ENCODE measurements at regions not wholly inside any gene's neighbourhood (a gene's known extent, or its start where the extent isn't known, plus 50 kb on each side); places are given as distances from the start of the nearest gene placed in this dataset.

GRCh38 chr2:23249348-23249747 is 135.6 kb upstream of the KLHL29 start:
- H3K4me3 Mint-ChIP-seq: no peak overlapping the region
- TF ChIP-seq ETV6 (CRISPR knock-in tag; IDR thresholded peaks at IDR 0.05) (no peak), ZNF425 (CRISPR knock-in tag; conservative IDR thresholded peaks at IDR 0.05) (no peak), AR (CRISPR knock-in tag; IDR thresholded peaks at IDR 0.05) (no peak), E2F5 (CRISPR knock-in tag; IDR thresholded peaks at IDR 0.05) (no peak), ZBTB21 (CRISPR knock-in tag; IDR thresholded peaks at IDR 0.05; ENCODE audit: borderline replicate concordance) (no peak), CBFB (CRISPR knock-in tag; IDR thresholded peaks at IDR 0.05; ENCODE audit: low read depth) (no peak), ZMAT4 (CRISPR knock-in tag; IDR thresholded peaks at IDR 0.05) (no peak), ZNF416 (CRISPR knock-in tag; IDR thresholded peaks at IDR 0.05) (no peak), PRRX2 (CRISPR knock-in tag; IDR thresholded peaks at IDR 0.05) (no peak), ZNF423 (CRISPR knock-in tag; IDR thresholded peaks at IDR 0.05) (no peak), TEAD1 (CRISPR knock-in tag; IDR thresholded peaks at IDR 0.05) (no peak), E2F4 (CRISPR knock-in tag; IDR thresholded peaks at IDR 0.05; ENCODE audit: borderline replicate concordance, low read depth) (no peak), ZSCAN18 (CRISPR knock-in tag; IDR thresholded peaks at IDR 0.05) (no peak), ZNF671 (CRISPR knock-in tag; IDR thresholded peaks at IDR 0.05) (no peak), GABPB1 (CRISPR knock-in tag; IDR thresholded peaks at IDR 0.05) (no peak), EMX1 (CRISPR knock-in tag; IDR thresholded peaks at IDR 0.05) (no peak), JUN (CRISPR knock-in tag; IDR thresholded peaks at IDR 0.05) (no peak), TCF7 (CRISPR knock-in tag; IDR thresholded peaks at IDR 0.05; ENCODE audit: low read depth) (no peak)
- no peaks in the 10 kb centered on the region for H3K27me3 Mint-ChIP-seq (ENCODE audit: low read depth)
- POLR2A ChIA-PET: no interaction called here
- no peak for ATAC-seq
- no peak overlapping the region for H3K27ac Mint-ChIP-seq
- no peaks in the 10 kb centered on the region; the same call in 1 of the 2 replicates for H3K4me1 Mint-ChIP-seq
- DNase-seq (ENCODE audit: low spot score): no peak
- no peaks in the 10 kb centered on the region for H3K9me3 Mint-ChIP-seq
- no peaks in the 10 kb centered on the region for H3K36me3 Mint-ChIP-seq
- CTCF ChIA-PET: no interaction called here

- POLR2A ChIA-PET: no interaction called here
- no peaks in the 10 kb centered on the region for H3K36me3 Mint-ChIP-seq
- H3K27ac Mint-ChIP-seq: no peak overlapping the region
- H3K4me1 Mint-ChIP-seq: no peaks in the 10 kb centered on the region; the same call in 1 of the 2 replicates
- H3K27me3 Mint-ChIP-seq (ENCODE audit: low read depth): no peaks in the 10 kb centered on the region
- H3K9me3 Mint-ChIP-seq: no peaks in the 10 kb centered on the region
- CTCF ChIA-PET: no interaction called here
- DNase-seq (ENCODE audit: low spot score) (no peak), ATAC-seq (no peak)
- no peak overlapping the region for H3K4me3 Mint-ChIP-seq
- no peak for TF ChIP-seq CDX4 (CRISPR knock-in tag; IDR thresholded peaks at IDR 0.05; ENCODE audit: borderline replicate concordance)
- no peak for TF ChIP-seq ZNF532 (CRISPR knock-in tag; IDR thresholded peaks at IDR 0.05; ENCODE audit: borderline replicate concordance)
- no peak for TF ChIP-seq CTCF (IDR thresholded peaks at IDR 0.05)
Measured at GRCh38 chr2:23250371-23250770, 134.6 kb upstream of the KLHL29 start.

Data from WTC11 (cell line).